ENCODE measurements at regions not wholly inside any gene's neighbourhood (a gene's known extent, or its start where the extent isn't known, plus 50 kb on each side); places are given as distances from the start of the nearest gene placed in this dataset.
"Not testable (repeated sequence)": the region's sequence is repeated elsewhere in the genome, so short reads cannot be mapped to it uniquely, and the experiment has no call there.

DNA sequence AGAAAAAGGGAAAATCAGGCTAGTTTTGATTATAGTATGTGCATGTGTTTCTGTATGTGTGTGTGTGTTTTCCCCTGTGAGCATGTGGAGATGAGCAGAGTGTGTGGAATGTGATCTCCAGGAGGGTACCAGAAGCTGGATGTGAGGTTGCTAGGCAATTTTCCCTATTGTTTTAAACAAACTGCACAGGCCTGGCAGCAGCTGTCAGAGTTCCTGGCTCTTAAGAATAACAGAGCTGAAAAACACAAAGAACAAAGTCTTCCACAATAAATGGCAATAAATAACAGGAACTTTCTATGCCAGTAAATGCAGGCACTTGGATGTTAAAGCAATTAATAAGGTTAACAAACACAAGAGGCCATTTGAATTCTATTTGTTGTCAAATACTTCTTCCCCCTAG, 344.6 kb upstream of the CTSO start:
- DNase-seq = peak; percentile 81

DNA sequence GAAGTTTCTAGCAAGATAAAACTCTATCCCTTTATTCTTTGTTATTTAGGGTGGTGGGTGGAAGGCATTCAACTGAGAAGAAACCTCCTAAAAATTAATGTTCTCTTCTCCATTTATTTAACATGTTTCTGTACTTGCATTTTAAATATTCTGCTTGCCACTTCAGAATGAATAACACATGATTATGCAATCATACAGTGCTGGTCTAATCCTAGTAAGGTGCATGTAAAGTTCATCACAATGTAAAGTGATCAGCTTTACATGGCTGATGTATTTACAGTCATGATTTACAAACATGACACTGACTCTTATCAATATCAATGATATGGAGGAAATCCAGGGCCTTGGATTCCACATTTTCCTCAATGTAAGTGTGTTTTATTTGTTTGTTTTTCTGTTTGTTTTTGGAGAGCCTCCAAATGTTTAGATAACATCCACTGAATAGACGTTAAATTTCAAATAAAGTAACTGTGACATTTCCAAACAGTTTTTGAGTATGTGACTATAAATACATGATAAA, 342.1 kb upstream of the CTSO start:
- no peak for DNase-seq

- peak; percentile 88 for DNase-seq
These were observed 340.9 kb upstream of the CTSO start for GRCh38 chr4:156294577-156294976.

GRCh38 chr4:156293657-156294297, 340.1 kb upstream of the CTSO start:
- DNase-seq = peak; percentile 77

DNA sequence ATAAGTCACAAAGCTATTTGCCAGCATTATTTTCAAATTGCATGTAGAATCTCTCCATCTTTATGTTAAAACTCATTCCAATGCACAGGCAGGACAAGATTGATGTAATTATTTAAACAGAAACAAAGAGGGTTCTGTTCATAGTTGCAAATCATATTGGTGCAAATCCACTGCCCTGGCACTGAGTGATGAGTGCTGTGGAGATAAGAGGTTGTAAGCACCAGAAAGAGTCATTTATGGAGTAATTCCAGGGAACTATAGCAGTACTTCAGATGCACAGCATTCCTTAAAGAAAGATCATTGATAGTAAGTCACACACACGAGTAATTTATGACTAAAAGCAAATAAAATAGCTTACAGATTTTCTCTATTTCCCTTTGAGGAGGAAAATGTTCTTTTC, 337.7 kb upstream of the CTSO start:
- DNase-seq = peak; percentile 83

- peak; percentile 22 for DNase-seq
These were observed 337.1 kb upstream of the CTSO start for GRCh38 chr4:156290811-156291210.

- not testable (repeated sequence) for DNase-seq
These were observed 336.4 kb upstream of the CTSO start for GRCh38 chr4:156290026-156290425.

GRCh38 chr4:156280686-156281085, 327.0 kb upstream of the CTSO start:
- no peak for DNase-seq

- no peak for DNase-seq
These were observed 311.7 kb upstream of the CTSO start for GRCh38 chr4:156265407-156265806.

DNA sequence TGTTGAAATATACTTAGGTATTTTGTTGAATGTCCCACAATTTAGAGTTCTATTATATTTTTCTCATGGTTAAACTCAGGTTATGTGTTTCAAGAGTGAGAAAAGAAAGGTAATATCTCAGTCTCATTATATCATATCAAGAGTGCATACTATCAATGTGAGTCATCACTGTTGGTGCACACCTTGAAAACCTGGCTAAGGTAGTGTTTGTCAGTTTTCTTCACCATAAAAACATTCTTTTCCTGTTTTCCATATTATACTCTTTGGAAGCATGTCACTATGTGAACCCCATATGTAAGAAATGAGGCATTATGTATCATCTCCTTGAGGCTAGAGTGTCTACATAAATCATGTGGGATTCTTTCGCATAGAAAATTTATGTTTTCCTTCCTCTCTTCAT, 307.6 kb upstream of the CTSO start:
- DNase-seq = no peak

DNA sequence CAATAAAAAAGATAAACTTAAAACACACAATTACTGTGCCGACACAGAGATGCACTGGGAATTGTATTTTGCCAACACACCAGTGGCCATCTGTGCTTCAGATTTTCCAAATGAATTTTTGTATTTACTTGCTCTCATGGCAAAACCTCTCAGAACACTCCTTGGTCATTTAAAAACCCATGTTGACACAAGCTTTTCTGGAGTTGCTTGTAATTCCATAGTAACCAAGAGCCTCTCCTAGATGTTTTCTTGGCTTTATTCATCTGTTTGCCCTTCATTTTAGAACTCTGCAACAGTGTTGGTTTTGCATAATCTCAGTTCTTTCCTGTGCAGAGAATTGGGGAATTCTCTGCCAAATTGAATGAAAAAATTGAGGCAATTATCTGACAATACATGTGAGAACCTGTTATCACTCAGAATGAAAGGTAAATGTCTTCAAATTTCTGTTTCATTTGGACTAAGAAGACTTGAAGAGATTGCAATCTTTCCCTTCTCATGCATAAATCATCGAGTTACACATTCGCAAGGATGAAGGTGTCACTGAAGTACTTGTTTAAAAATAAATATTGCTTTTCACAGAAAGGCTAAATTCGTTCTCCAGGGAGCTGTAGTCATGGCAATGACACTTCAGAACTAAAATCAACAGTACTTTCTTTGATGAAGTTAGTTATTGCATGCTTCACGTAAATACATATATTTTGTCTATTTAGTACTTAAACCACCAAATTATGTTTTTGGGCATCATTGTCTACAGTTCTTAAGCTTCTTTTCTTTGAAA, 301.8 kb upstream of the CTSO start:
- no peak for DNase-seq

DNA sequence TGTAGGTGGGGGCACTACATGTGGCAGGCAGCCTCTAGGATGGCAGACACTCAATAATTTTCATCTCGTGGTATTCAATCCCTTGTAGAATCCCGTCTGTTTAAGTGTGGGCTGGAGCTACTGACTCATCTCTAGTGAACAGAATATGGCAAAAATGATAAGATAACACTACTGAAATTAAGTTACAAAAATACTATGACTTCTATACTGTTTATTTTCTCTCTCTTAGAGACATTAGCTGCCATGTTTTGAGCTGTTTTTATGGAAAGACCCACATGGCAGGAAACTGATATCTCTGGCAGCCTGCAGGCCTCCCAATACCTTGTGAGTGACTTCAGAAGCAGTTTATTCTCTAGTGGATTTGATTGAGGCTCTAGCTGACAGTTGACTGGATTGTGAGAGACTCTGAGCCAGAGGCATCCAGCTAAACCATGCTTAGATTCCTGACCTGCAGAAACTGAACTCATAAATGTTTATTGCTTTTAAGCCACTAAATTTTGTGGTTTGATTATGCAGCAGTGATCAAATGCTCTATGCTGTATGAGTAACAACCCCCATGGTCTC, 298.8 kb upstream of the CTSO start:
- peak; percentile 66 for DNase-seq

DNA sequence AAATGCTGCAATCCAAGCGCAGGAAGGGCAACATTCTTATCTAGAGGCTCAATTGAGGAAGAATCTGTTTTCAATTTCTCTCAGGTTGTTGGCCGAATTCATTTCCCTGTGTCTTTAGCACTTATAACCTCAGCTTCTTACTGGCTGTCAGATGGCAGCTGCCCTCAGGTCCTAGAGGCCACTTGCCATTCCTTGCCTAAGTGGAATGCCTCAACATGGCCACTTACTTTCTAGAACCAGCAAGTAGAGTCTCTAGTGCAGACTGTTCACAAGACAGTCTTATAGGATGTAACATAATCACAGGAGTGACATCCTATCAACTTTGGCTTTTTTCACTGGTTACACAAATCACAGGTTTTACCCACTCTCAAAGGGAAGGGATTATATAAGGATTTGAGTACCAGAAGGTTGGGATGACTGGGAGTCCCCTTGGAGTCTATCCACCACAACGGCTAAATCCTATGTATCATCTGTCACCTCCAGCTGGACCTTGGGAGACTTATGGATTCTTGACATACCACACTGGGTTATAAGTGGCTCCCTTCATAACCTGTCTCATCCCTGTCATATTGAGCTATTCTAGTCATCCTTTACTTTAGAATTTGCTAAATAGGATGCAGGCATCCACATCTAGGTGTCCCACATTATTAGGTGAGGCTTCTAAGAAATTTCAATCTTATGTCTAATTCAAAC, 297.9 kb upstream of the CTSO start:
- no peak for DNase-seq

- DNase-seq = no peak
These were observed 295.3 kb upstream of the CTSO start for GRCh38 chr4:156248917-156249316.

DNA sequence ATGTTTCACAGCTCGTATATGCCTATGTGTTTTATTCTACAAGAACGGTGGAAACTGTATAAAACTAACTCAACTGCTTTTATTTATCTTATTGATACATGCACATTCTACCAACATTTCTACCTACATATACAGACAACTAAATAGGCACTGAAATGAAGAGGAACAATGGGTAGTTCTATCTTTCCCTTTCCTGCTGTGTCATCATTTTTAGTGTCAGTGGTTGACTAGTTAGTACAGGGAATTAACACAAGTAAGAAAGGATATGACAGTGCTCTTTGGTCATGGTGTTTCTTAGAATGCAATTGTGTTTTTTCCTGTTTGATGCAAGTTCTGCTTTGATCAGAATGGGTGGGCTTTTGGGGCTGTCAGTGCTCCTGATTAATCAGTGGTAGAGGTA, 293.8 kb upstream of the CTSO start:
- no peak for DNase-seq

DNA sequence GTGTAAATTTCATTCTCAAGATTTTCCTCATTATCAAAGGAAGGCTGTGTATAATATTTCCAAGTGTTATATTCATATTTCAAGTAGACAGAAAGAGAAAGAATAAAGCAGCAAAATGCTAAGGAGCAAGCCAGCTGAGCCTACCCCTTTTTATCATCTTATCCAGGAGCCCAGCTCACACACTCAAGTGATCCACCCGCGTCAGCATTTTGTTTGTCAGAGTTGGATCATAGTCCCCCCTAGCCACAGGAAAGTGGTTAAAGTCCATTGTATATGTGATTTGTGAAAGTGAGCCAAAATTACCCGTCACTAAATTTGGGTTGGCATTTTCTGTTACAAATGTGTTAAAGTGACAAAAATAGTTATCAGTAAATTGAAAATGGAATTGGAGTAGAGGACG, 289.3 kb upstream of the CTSO start:
- DNase-seq = no peak

DNA sequence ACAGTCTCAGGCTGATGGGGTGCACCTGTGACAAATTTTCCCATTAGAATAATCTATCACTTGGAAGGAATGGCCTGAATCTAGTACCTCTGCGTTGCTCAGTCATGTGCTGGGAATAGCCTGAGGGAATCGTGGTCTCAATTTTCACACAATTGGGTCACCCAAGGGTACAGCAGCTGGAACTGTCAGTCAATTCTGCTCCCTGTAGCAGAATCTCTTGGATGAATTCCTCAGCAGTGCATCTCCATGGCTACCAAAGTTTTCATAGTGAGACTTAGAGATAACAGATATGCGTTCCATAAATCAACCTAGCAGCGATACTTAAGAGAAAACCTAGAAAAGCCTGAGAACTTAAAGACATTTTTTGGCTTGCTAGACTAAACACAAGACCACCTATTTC, 288.7 kb upstream of the CTSO start:
- DNase-seq = peak; percentile 70

DNA sequence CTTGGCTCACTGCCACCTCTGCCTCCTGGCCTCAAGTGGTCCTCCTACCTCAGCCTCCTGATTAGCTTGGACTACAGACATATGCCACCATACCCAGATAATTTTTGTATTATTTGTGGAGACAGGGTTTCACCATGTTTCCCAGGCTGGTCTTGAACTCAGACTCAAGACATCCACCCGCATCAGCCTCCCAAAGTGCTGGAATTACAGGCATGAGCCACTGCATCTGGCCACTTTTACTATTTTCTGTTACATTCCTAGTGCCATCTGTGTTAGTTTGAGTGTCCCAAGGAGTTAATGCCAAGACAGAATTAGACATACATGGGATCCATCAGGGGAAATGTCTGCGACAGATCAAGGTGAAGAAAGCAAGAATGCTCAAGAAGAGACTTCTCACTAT, 288.2 kb upstream of the CTSO start:
- DNase-seq = no peak

DNA sequence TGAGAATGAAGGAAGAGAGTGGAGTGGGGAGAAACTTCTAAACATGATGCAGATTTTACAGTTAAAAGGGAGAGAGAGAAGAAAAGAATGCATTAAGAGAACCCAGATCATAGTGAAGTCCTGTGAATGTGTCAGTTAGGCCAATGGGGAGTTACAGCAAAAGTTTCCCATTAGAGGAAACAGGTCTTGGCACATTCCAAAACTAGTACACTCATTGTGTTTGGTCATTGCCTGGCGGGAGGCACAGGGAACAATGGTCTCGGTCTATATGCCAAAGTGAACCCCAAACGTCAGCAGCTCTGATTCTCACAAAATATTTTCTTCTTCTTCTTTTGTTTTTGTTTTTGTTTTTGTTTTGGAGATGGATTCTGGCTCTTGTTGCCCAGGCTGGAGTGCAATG, 284.5 kb upstream of the CTSO start:
- no peak for DNase-seq

DNA sequence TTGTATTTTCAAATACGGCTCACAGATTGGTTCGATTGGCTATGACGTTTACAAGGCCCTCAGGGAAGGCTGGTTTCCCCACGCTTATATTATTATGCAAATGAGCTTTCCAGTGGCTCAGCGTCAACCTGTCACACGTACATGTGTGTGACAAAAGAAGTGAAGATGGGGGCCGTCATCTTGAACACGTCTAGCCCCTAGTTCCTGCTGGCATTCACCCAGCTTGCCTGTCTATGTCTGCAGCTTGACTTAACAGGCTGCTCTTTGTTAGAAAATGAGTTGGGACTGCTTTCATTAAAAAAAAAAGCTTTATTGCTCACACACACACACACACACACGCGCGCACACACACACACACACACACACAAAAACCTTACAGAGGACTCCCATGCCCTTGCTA, 283.6 kb upstream of the CTSO start:
- no peak for DNase-seq

- no peak for DNase-seq
These were observed 276.5 kb upstream of the CTSO start for GRCh38 chr4:156230176-156230575.

DNA sequence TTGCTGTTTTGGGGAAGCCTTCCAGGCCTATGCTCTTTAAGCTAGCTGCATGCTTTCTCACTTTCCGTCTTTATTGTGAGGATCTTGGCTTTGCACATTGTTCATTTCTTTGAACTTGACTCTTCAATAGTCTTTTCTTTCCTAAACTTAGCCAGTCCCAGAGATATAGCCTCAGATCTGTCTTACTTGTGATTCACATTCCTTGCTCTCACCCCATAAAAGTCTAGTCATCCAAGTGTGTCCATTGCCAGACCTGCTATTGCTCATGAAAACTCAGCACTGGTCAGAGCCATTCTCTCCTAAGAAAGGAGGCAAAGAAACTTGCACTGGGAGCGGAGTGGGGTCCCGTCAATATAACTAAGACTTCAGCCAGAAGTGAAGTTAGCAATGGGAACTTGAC, 275.0 kb upstream of the CTSO start:
- no peak for DNase-seq

DNA sequence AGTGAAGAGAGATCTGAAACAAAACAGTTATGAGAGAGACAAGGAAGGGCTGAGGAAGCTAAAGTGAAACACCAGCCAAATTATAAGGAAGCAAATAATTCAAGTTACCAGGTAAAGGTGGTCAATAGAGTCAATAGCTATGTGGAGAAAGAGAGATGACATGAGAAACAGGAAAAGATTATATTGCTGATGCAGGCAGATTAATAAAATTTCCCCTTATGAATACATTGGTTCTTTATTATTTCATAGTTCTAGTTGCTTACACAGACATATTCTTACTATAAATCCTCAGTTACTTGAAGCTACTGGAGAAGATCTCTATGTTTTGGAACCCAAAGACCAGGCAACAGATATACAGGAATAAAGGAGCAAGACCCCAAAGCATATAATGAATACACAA, 273.7 kb upstream of the CTSO start:
- no peak for DNase-seq

DNA sequence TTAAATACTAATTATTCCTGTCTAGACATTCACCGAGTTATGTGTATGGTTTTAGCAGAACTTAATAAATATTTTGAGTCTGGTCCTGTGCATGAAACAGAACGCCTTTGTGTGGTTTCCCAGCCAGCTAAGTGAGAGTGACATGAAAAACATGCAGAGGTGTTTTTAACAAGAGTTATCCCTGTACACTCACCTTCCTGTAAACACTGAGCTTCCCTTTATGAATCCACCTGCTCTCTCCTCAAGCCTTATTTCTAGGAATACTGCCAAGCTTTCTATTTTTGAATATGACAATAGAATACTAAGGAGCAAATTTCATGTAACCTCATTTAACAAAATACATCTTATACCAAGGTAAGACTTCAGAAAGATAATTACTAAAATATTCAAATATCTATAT, 270.3 kb upstream of the CTSO start:
- DNase-seq = no peak

All from NCI-H226 (cell line).